HTR-8/SVneo (cell line): ENCODE measurements at regions not wholly inside any gene's neighbourhood (a gene's known extent, or its start where the extent isn't known, plus 50 kb on each side); places are given as distances from the start of the nearest gene placed in this dataset.
"Not testable (repeated sequence)": the region's sequence is repeated elsewhere in the genome, so short reads cannot be mapped to it uniquely, and the experiment has no call there.

Experiments used
- DNase-seq: peaks from one replicate; pipeline ENCODE4 v3.0.0; 2011; ENCODE audit warnings: low spot score, mixed read lengths; ENCODE audit not compliant: insufficient read length
- FAIRE-seq: peaks from 2 replicates; lab custom pipeline; 2011; peaks lifted over from hg19 to GRCh38; lab: Jason Lieb, UNC

DNA sequence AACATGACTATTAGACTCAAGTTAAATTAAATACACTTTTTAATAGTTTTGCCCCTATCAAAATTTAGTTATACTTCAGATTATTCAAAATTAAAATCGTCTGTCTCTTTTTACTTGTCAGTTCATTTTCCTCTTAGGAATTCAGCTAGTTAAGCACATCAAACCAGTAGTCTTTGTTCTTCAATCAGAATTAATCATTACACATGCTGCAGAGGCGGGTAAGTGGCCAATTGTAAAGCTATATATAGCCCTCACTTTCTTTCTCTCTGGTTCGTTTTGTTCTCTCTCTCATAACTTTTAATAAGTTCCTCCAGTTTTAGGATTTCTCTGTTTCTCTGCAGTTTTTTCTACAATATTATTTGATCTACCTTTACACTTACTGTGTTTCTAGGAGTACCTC lies 359.1 kb upstream of the PABPC4L start:
- no peak for DNase-seq
- no peak for FAIRE-seq

DNA sequence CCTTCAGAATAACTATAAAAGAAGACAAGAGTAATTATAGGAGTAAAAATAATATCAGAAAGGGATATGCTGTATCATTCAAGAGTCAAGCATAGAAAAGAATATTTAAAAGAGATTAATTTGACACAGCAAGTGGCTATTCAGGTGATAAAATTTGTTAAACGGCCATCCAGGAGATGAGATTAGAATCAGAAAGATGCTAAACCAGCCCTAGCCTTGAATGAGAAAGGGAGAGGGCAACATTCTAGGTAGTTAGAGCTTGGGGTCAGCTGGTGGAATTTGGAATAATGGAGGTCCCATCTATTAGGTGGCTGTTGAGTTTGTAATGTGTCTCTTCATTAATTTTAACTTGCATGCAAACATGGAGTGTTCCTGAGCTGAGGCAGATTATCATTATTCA lies 350.5 kb upstream of the PABPC4L start:
- DNase-seq: no peak
- no peak for FAIRE-seq

DNA sequence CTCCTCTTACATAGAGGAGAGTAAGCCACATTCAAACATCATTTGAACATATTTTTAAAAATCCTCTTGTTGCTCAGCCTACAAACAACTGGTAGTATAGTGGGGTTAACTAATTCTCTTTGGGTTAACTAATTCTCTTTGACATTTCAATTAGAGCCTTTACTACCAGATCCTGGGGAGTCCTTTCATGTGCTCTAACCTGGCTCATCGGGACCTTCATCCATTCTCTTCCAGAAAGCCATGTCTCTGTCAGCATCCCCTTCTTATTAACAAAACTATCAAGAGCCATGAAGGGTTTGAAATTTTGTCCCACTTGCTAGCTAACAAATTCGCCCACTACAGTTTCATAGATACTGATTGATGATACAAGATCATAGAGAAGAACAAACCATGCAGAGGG lies 349.8 kb upstream of the PABPC4L start:
- FAIRE-seq: no peak

DNA sequence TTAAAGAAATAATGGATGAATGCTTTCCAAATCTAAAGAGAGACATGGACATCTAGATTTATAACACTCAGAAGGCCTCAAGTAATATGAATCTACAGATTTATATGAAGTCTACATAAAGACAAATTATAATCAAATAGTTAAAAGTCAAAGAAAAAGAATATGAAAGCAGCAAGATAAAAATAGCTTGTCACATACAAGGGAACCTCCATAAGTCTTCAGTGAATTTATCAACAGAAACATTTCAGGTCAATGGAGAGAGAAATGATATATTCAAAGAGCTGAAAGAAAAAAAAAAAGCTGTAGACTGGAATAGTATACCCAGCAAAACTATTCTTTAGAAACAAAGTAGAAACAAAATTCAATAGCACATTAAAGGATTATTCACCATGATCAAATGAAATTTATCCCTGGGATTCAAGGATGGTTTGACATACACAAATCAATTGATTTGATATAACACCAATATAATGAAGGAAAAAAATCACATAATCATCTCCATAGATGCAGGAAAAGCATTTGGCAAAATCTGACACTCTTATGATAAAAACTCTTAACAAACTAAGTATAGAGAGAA lies 346.6 kb upstream of the PABPC4L start:
- no peak for FAIRE-seq
- no peak for DNase-seq

More for the DNA sequence above, 349.8 kb upstream of the PABPC4L start:
- DNase-seq: no peak

DNA sequence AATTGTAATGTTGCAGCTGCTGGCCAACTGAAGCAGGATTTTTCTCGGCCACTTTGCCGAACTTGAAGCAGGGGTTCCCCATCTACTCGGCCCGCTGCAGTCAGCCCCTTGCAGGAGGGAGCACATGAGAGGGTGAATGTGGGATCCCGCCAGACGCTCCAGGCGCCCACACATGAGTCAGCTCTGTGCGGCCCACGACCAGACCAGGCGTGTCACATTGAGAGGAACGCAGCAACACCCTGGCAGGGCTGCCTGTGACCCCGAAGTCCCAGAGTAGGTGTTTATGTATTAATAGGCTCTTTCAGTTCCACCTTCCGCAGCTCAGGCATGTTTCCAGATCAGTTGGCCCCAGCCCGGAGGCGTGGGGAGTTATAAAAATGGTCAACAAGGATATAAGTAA lies 344.7 kb upstream of the PABPC4L start:
- FAIRE-seq: no peak
- no peak for DNase-seq

DNA sequence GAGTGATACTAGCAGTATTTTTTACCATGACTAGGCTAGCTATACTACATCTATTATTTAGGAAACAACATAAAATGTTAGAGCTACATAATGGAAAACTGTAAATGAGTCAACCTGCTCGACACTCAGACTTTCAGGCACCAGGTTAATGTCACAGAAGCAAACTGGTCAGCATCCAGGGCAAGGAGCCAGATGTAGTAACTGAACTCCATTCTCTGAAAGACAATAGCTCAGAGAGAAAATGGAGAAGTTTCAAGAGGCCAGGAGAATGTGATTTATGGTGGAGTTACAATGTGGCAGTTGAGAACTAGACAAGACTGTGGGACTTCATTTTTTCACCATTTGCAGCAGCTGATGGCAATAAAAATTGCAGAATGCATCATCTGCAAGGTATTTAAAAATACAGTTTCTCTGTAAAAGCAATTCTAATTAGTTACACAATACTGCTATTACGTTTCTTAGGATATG lies 342.7 kb upstream of the PABPC4L start:
- FAIRE-seq: no peak
- DNase-seq: peak; percentile 23

DNA sequence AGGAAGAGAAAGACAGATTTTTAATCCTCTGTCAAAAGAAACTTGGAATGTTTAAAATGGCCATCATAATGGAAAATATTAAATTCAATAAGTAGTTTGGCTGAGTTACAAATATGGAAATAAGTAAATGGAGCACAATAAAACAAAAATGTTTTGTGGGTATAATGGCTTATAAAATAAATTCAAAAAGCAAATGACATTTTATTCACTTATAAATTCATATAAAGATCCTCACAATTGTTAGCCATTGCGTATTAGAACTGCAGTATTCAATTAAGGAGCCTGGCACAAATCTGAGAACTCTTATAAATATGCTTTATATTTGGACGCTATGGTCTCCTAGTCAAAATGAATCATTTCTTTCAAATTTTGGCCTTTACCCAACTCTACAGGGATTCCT lies 339.0 kb upstream of the PABPC4L start:
- FAIRE-seq (no peak), DNase-seq (no peak)

DNA sequence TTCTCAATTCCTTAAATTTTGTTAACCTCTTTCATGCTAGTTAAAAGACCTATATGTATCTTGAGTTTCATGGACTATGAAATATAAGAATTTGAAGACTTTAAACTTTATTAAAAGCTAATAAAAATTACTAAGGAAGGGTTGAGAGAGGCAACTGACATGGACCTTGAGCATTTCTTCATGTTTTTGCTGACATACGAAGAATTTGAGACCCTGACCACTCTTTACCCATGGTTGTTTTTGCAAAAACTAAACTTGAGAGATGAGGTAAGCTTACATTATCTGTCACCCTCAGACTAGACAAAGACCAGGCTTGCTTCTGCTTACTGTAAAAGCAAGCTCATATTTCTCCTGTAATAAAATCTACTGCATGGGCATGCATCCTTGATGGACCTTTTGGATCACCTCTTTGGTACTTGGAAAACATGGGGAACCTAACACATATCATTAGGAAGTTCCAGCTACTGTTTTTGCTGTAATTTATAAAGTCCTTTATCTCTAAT lies 338.2 kb upstream of the PABPC4L start:
- FAIRE-seq (peak; percentile 40), DNase-seq (no peak)

DNA sequence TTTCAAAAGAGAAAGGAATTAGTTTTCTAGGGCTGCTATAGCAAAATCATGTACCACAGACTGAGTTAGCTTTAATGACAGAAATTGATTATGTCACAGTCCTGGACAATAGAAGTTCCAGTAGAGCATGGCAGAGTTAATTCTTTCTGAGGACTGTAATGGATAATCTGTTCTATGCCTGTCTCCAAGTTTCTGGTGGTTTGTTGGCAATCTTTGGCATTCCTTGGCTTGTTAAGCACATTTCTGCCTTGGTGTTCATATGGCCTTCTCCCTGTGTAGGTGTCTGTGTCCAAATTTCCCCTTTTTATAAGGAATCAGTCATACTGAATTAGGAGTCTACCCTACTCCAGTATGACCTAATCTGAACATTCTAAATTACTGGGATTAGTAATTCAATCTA lies 336.1 kb upstream of the PABPC4L start:
- FAIRE-seq (no peak), DNase-seq (no peak)

DNA sequence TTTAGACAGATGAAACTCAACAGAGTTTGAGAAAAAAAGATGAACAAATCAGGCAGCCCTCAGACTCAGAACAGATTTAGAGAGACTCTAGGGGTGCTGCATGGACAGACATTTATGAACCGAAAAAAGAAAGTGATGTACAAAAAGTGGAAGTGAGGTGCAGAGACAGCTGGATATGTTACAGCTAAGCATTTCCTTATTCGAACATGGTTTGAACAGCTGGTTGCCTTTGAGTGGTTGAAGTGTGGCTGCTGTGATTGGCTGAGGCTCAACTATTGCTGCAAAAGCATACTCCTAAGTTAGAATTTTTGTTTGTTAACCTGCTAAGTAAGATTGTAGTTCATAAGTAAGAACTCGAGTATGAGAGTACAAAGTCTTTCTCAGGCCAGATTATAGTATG lies 331.5 kb upstream of the PABPC4L start:
- FAIRE-seq (no peak), DNase-seq (no peak)

DNA sequence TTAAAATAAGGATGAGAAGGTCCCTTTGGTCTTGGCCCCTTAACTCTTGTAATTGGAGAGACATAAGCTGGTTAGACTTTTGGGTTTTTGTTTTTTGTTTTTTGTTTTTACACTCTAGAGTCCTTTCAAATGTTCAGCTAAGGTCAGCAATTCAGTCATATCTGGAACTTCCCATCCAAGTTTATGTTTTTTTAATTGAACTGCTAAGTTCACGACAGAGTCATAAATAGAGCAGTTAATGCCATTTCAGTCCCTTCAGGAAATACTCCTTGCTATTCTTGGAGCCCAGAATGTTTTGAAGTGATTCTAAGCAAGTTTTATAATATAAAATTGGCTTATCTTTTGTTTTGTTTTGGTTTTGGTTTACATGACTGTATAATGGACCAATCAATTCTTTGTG lies 329.4 kb upstream of the PABPC4L start:
- DNase-seq (no peak), FAIRE-seq (no peak)

DNA sequence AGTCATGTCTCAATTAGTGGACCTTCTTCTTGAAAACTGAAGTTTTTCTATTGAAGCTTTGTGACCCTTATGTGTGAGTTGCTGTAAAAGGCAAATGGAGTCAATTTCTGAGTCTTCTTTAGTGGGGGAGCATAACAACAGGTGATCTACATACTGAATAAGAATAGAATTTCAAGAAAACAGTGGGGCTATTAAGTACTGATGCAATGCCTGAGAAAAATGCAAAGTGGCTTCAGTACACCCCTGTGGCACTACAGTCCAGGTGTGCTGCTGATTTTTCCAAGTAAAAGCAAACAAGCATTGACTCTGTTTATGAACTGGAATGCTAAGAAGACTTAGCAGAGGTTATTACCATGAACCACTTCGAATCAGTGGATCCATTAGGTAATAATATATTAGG lies 328.0 kb upstream of the PABPC4L start:
- FAIRE-seq: no peak
- no peak for DNase-seq

DNA sequence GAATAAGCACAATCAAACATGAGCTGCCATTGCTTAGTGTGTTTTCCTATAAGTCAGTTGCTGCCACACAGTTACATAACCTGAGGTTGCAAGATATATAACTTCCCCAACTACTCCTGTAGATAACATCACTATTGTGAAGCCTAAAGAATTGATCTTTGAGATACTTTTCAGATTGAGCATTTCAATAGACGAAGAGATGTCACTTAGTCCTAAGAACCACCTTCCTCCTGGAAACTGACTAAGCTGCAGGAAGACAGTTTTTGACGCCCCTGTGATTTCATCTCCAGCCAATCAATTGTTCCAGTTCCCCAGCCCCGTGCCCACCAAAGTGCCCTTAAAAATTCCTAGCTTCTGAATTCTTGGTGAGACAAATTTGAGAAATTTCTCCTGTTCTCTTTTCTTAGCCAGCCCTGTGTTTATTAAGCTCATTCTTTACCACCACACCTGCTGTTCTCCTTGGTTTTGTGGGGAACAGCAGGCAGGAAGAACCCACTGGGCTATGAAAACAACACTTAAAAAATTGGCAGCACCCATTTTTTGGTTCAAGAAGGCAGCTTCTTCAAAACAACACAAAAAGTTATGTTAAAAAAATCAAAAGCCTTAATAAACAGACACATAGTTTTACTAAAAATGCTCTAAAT lies 317.1 kb upstream of the PABPC4L start:
- FAIRE-seq (peak; percentile 46), DNase-seq (no peak)

DNA sequence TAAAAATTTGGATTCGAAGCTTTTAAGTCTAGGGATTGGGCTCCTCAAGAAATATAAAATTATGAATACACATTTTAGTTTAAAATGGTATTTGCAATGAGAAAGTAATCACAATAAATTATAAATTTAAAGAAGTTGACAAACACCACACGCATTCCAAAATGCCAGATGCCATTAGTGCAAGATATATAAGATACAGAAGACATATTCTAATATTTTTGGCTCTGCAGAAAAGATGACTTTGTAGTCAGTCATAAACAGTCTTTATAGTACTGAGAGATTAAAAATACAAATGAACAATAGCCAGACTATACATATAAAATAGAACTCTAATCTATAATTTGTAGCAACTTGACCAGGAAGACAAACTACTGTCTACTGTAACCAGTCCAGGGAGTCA lies 309.0 kb upstream of the PABPC4L start:
- DNase-seq (no peak), FAIRE-seq (no peak)

DNA sequence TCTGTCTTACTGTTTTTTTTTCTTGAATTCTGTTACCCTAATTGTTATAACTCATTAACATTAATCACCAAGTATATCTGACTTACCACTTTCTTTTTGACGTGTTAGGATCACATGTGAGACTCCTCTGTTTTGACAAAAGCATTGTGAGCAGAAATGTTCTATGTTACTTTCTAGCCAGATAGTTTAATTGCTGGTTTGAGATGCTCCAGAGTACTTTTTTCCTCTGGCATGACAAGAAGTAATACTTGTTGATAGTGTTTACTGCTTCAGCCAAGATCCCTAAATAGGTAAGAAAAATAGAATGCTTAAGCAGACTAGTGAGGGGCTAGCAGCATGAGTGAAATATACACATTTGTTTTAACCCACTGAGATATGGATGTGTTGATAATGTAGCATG lies 303.9 kb upstream of the PABPC4L start:
- DNase-seq (no peak), FAIRE-seq (no peak)

DNA sequence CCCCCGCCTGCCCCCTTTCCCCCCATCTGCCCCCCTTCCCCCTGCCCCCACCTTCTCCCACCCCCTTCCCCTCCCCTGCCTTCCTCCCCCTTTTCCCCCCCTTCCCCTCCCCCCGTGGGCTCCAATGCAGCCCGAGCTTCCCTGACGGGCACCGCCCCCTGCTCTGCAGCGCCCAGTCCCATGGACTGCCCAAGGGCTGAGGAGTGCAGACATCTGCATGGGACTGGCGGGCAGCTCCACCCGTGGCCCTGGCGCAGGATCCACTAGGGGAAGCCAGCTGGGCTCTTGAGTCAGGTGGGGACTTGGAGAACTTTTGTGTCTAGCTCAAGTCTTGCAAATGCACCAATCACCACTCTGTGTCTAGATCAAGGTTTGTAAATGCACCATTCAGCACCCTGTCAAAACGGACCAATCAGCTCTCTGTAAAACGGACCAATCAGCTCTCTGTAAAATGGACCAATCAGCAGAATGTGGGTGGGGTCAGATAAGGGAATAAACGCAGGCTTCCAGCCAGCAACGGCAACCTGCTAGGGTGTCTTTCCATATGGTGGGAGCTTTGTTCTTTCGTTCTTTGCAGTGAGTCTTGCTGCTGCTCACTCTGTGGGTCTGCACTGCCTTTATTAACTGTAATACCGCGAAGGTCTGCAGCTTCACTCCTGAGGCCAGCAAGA lies 300.5 kb upstream of the PABPC4L start:
- FAIRE-seq (no peak), DNase-seq (no peak)

DNA sequence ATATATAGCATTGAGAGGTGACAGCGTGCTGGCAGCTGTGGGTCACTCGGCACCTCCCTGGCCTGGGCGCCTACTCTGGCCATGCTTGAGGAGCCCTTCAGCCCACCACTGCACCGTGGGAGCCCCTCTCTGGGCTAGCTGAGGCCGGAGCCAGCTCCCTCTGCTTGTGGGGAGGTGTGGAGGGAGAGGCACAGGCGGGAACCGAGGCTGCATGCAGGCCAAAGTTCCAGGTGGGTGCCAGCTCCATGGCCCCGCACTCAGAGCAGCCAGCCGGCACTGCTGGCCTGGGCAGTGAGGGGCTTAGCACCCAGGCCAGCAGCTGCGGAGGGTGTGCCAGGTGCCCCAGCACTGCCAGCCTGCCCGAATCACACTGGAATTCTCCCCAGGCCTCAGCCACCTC lies 299.9 kb upstream of the PABPC4L start:
- FAIRE-seq, DNase-seq: not testable (repeated sequence)

DNA sequence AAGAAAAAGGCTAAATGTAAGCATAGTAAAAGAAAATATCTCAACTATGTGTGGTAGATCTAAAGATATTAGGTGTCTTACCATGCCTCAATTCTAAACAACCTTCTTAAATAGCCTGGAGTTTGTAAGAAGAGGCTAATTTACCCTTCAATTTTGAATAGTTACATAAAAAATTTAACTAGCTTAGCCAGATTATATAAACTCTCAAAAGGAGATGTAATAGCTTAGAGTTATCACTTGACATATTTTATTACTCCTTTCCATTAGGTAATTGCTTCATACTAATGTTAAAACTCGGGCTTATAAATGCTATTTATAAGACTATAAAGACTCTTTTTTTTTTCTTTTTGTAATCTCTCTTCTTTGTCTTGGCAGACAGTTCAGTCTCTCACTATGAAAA lies 297.5 kb upstream of the PABPC4L start:
- peak; percentile 2 for DNase-seq
- no peak for FAIRE-seq

DNA sequence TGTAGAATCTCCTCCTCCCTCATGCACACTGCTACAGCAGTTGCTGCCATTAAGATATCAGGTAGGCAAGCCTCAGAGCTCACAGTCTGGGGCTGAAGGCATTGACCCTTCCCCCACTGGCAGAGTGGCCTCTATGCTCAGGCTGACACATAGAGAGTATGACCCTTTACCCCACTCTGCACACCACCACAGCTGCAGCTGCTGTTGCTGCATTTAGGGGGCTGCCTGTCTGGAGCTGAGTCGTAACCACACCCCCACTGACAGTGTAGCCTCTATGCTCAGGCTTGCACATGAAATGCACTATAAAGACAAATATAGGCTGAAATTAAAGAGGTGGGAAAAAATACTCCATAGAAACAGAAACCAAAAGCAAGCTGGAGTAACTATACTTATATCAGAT lies 289.3 kb upstream of the PABPC4L start:
- DNase-seq (no peak), FAIRE-seq (peak; percentile 9)

DNA sequence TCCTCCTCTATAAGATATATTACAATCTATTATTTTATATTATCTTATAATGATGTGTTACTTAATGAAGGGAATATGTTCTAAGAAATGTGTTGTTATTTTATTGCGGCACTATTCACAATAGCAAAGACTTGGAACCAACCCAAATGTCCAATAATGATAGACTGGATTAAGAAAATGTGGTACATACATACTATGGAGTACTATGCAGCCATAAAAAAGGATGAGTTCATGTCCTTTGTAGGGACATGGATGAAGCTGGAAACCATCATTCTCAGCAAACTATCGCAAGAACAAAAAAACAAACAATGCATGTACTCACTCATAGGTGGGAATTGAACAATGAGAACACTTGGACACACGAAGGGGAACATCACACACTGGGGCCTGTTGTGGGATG lies 281.9 kb upstream of the PABPC4L start:
- not testable (repeated sequence) for DNase-seq, FAIRE-seq

DNA sequence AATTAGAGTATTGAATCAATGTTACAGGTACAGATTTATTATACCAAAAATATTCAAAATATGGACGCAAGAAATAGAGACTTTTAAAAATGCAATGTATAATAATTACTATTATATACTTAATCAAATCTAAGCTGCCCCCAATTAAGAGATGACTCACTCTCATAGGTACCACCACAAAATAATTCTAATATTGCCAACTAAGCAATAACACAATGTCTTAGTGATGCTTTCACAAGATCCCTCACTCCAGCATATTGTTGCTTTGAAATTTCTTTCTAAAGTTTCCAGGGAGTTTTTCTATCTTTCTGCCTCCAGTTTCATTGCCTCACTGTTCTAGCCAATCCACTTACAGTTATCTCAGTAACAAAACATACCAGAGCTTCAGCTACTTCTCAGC lies 270.0 kb upstream of the PABPC4L start:
- FAIRE-seq: no peak
- no peak for DNase-seq
